HG03135 (cell line): ENCODE measurements at regions not wholly inside any gene's neighbourhood (a gene's known extent, or its start where the extent isn't known, plus 50 kb on each side); places are given as distances from the start of the nearest gene placed in this dataset.
"Not testable (repeated sequence)": the region's sequence is repeated elsewhere in the genome, so short reads cannot be mapped to it uniquely, and the experiment has no call there.

Experiments
- ATAC-seq: cut with Tn5 transposase; IDR thresholded peaks from one replicate; pipeline ENCODE4 v1.9.1; 2021; ENCODE audit warnings: mild to moderate bottlenecking, moderate library complexity; ENCODE audit not compliant: unreplicated experiment

DNA sequence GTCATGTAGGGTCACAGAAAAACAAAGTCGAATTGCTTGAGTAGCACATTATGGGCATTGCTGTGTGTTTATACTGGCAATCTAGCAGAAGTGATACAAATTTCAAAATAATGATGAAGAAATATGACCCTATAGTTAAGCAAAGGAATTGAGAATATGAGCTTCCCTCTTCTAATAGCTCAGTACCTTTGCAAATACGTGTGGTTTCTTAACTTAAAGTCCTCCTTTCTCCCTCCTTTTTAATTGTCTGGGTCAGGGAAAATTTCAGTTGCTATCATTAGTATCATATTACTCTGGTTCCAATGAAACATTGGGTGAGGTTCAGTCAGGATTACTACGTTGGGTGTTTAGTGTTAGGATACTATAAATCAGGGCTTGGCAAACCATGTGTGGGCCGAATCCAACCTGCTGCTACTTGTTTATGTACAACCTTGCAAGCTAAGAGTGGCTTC is 166.8 kb upstream of the CARMIL1 start:
- no peak for ATAC-seq

GRCh38 chr6:25113436-25113835 is 165.7 kb upstream of the CARMIL1 start:
- ATAC-seq: no peak

DNA sequence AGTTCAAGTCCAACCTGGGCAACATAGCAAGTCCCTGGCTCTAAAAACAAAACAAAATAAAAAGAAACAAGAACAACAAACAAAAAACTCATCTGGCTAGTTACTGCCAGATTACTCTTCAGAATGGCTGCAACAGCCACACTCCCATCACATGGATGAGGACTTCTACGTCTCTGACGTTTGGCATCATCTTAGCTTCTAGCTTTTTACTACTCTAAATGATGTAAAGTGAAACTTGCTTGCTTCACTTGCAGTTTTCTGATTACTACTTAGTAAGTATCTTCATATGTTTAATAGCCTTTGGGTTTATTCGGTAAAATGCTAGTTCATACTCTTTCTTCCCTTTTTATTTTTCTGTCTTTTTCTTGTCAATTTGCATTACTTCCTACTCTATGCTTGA is 161.1 kb upstream of the CARMIL1 start:
- no peak for ATAC-seq

- no peak for ATAC-seq
Observed at GRCh38 chr6:25121186-25121585, 158.0 kb upstream of the CARMIL1 start.

DNA sequence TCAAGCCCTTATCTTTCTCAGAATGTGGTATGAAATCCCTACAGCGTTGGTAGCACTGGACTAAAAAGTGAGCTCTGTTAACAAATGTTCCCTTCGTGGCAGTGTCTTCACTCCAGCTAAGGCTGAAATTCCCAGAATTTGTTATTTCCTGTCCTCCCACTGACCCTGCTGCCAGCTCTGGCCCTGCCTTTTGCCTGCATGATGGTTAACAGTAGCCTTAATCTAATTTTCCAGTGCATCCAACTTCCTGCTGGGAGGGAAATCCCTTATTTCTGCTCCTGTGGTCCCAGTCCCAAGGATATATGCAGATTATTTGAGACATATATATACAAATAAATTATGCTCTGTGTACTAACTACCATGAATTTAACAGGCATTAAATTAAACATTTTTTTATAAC is 157.2 kb upstream of the CARMIL1 start:
- no peak for ATAC-seq

GRCh38 chr6:25122622-25123237 is 156.4 kb upstream of the CARMIL1 start:
- no peak for ATAC-seq

GRCh38 chr6:25124216-25124715 is 154.9 kb upstream of the CARMIL1 start:
- ATAC-seq: no peak

DNA sequence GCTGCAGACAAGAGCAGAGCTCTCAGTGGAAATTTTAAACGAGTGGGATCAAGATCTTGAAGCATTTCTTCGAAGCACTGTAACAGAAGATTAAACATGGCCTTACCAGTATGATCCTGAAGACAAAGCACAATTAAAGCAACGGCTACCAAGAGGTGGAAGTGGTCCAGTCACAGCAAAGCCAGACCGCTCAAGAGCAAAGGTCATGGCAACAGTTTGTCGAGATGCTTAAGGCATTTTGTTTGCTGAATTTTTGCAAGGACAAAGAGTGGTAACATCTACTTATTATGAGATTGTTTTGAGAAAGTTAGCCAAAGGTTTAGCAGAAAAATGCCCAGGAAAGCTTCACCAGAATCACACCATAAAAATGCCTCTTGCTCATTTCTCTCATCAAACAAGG is 153.4 kb upstream of the CARMIL1 start:
- no peak for ATAC-seq

DNA sequence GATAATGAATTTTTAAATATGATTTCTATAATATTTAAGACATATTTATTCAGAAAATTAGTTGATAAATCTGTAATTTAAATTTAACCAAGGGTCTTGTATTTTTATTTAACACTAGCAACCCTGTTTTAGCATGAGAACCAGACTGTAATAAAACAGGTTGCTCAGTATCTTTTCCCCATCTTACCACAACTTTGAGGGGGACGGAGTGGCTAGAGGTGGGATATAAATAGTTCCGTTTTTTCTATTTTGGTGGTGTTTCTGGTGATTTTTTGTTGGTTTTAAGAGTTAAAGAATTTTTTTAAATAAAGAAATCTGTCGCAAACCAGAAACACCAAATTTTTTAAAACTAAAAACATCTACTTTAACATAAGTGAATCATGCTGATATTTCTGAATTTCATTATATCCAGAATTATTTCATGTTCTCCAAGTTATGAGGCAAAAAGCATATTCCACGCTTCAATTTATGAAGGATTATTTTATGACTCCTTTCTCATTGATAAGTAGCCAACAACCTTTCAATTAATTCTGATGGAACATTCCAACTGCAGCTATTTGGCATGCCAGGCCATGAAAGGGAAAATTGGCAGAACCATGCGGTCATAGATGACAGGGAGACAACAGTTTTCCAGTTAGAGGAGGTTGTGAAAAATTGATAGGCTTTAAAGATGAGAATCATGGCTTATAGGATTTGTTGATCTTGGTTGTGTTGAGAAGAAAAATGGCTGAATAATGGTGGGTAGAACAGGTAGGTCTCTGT is 151.9 kb upstream of the CARMIL1 start:
- no peak for ATAC-seq

- no peak for ATAC-seq
Observed at GRCh38 chr6:25130518-25130917, 148.7 kb upstream of the CARMIL1 start.

DNA sequence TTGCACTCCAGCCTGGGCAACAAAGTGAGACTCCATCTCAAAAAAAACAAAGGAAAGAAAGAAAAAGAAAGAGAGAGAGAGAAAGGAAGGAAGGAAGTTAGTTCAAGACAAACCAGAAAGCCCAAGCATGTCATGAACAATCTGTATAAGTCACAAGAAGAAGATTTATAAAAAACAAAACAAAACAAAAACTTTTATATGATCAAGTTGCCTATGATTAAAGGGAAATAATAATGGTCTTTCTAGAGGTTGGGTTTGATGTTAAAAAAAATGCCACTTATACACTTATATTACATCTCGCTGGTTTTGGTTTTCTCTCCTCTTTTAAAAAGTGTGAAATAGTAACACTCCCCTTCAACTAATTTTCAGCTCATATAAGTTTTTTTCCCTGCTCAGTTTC is 146.2 kb upstream of the CARMIL1 start:
- no peak for ATAC-seq

DNA sequence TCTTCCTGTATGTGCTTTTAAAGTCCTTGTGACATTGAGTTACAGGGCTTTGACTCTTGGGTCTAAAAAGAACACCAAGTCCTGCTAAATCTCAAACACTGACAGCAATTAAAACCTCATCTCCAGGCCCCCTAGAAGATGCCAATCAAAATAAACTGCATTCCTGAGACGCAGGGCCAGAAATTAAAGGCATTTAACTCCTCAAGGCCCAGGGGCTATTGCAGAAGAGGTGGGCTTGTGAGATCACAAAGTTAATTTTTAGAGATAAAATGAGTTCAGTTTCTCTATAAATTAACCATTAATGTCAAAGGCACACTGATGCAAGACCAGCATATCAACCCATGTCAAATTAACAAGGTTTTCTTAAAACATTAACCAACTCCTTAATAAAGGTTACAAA is 145.6 kb upstream of the CARMIL1 start:
- no peak for ATAC-seq

- ATAC-seq: no peak
Observed at GRCh38 chr6:25136854-25137253, 142.3 kb upstream of the CARMIL1 start.

DNA sequence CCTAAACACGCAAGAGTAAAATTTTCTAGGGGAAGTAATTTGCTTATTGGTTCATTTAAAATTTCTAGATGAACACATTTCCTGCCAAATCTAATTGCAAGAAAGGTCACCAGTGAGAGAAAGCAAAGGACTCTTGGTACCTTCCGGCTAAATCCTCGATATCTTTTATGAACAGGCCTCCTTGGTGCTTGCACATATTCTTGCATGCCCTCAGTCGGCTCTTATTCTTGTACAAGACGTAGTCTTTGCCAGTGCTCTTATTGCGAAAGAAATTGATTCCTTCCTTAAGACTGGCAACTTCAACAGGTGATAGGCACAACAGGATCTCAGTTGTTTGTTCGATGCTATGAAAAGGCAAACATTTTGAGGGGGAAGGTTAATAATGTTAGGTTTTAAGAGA is 141.7 kb upstream of the CARMIL1 start:
- ATAC-seq: no peak

DNA sequence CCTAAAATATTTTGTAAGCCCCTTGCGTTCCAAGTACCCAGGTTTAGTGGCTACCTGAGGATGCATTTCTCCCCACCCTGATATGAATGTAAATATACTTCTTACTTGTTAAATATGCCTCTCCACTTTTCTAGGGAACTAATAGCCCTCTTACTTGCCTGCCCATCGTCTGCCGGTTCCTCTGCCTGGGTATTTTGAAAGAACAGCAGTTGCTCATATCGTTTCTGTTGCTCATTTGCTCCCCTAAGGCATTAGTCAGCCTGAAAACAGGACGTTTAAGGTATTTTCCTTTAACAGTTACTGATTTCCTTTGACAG is 141.3 kb upstream of the CARMIL1 start:
- no peak for ATAC-seq

DNA sequence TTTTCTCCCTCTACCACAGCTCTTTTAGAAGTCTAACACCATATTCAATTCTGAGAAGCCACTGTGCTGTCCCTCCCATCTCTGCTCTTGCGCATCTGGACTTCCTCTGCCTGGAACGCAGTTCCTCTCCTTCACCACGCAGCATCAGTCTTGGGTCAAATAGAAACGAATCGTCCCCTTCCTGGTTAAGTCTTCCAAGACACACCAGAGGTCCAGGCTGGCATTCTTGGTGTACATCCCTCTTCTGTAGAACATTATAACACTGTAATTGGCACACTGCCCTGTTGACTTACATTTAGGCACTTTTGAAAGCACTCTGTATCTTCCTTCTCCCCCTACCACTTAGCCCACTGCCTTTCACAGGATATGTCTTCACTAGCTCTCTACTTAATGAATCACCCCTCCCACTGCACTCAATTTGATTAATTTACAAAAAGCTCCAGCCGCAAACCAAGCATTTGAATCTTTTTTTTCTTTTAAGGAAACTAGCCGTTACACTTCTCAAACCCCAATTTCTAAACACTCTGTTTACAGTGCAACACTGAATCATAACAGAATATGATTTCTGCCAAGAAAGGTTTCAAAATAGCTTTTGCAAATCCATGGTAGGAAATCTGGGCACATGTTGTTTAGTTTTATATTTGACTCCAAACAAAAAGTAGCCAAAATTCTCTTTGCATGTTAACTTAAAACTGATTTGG is 140.8 kb upstream of the CARMIL1 start:
- ATAC-seq: peak; percentile 81

GRCh38 chr6:25138934-25139415 is 140.2 kb upstream of the CARMIL1 start:
- peak; percentile 18 for ATAC-seq

- ATAC-seq: not testable (repeated sequence)
Observed at GRCh38 chr6:25139608-25140007, 139.6 kb upstream of the CARMIL1 start.

- no peak for ATAC-seq
Observed at GRCh38 chr6:25142506-25142905, 136.7 kb upstream of the CARMIL1 start.

GRCh38 chr6:25144919-25145318 is 134.3 kb upstream of the CARMIL1 start:
- no peak for ATAC-seq

GRCh38 chr6:25147223-25147622 is 132.0 kb upstream of the CARMIL1 start:
- peak; percentile 95 for ATAC-seq

DNA sequence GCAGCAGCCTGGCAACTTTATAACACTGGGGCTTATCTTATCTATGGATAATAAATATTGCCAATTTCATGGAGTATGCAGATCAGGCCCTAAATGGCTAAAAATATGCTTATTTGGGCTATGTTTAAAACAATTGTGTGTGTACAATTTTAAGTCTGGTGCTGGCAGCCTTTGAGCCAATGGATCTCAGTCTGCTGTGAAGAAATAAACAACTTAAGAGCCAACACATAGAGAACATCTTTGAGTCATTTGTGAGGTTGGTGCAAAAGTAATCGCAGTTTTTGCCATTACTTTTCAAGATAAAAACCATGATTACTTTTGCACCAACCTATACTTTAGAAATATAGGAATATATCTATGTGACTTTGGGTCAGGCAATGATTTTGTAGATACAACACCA is 129.1 kb upstream of the CARMIL1 start:
- no peak for ATAC-seq
